Heart left ventricle (tissue), 13 donors: ENCODE measurements at regions not wholly inside any gene's neighbourhood (a gene's known extent, or its start where the extent isn't known, plus 50 kb on each side); places are given as distances from the start of the nearest gene placed in this dataset.

Source experiments
- POLR2A ChIP-seq, 2 donors: fragments of 450-650 bp; IDR thresholded peaks; one replicate each; pipeline ENCODE4 v1.6.1; 2017; ENCODE audit warnings: antibody characterized with exemption in 2 of 2, mild to moderate bottlenecking in 2 of 2, moderate library complexity in 2 of 2
- TF ChIP-seq, protein P1 (sequence below), 12 donors: fragments of 200-600 bp; sonication (generic) in 4 of 12; IDR thresholded peaks; one replicate each; pipeline versions ENCODE4 v1.5.0 to v1.8.0; 2018 to 2022; ENCODE audit warnings: antibody characterized with exemption in 12 of 12, mild to moderate bottlenecking in 5 of 12
- donor health status: ischemic (EF 13 %, LVEDD 7.1; RV severe dilation, severe dysfunction).
- donor health status: DM: no; HTN: yes; CAD: no.
- donor health status: DM: no; HTN: no; CAD: no.
- donor health status: ischemic (EF 25% LVEDD 6.9; RV normal size, moderate dysfunction).
- donor health status: ischemic (EF 25% LVEDD 5.7; RV mildly dilated, moderate dysfunction).
- donor health status: ischemic (EF 35%, LVEDD 5.7; RV mildly dilated, moderate dysfunction).
- donor health status: nonischemic (EF 11% LVEDD 7.7; RV severe dilation, severe dysfunction).
- donor health status: DM: yes; HTN: yes; CAD: no.
- donor health status: PGD.
- donor health status: ischemic (EF 29% LVEDD 5.4; RV normal size, mild dysfunction).
- donor health status: nonischemic (EF 23%, LVEDD 6.1; RV moderate dilation, normal function).

GRCh38 chr17:71502443-71502842, 618.4 kb upstream of the SOX9 start:
- TF ChIP-seq, protein P1, sequence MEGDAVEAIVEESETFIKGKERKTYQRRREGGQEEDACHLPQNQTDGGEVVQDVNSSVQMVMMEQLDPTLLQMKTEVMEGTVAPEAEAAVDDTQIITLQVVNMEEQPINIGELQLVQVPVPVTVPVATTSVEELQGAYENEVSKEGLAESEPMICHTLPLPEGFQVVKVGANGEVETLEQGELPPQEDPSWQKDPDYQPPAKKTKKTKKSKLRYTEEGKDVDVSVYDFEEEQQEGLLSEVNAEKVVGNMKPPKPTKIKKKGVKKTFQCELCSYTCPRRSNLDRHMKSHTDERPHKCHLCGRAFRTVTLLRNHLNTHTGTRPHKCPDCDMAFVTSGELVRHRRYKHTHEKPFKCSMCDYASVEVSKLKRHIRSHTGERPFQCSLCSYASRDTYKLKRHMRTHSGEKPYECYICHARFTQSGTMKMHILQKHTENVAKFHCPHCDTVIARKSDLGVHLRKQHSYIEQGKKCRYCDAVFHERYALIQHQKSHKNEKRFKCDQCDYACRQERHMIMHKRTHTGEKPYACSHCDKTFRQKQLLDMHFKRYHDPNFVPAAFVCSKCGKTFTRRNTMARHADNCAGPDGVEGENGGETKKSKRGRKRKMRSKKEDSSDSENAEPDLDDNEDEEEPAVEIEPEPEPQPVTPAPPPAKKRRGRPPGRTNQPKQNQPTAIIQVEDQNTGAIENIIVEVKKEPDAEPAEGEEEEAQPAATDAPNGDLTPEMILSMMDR (IDR thresholded peaks at IDR 0.05) = no peak
- no peak for TF ChIP-seq POLR2A (IDR thresholded peaks at IDR 0.05)
